DOHH2 (cell line): ENCODE measurements at regions not wholly inside any gene's neighbourhood (a gene's known extent, or its start where the extent isn't known, plus 50 kb on each side); places are given as distances from the start of the nearest gene placed in this dataset.

Experiments
- EZH2phosphoT487 ChIP-seq: fragments of 200-600 bp; sonication (generic); IDR thresholded peaks from 2 replicates; pipeline ENCODE4 v1.6.1; 2017; ENCODE audit warnings: borderline replicate concordance, mild to moderate bottlenecking, antibody characterized with exemption, low read length, moderate library complexity, mixed read lengths
- TF ChIP-seq, protein P1 (sequence below): fragments of 200-600 bp; sonication (generic); IDR thresholded peaks from one replicate; pipeline ENCODE4 v1.5.1; 2014; ENCODE audit warnings: antibody characterized with exemption, mild to moderate bottlenecking, low read depth, low read length; ENCODE audit not compliant: poor library complexity, severe bottlenecking

- TF ChIP-seq, protein P1, sequence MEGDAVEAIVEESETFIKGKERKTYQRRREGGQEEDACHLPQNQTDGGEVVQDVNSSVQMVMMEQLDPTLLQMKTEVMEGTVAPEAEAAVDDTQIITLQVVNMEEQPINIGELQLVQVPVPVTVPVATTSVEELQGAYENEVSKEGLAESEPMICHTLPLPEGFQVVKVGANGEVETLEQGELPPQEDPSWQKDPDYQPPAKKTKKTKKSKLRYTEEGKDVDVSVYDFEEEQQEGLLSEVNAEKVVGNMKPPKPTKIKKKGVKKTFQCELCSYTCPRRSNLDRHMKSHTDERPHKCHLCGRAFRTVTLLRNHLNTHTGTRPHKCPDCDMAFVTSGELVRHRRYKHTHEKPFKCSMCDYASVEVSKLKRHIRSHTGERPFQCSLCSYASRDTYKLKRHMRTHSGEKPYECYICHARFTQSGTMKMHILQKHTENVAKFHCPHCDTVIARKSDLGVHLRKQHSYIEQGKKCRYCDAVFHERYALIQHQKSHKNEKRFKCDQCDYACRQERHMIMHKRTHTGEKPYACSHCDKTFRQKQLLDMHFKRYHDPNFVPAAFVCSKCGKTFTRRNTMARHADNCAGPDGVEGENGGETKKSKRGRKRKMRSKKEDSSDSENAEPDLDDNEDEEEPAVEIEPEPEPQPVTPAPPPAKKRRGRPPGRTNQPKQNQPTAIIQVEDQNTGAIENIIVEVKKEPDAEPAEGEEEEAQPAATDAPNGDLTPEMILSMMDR = no peak
- TF ChIP-seq EZH2phosphoT487 = no peak
Measured at GRCh38 chr2:57209799-57210198, 836.8 kb upstream of the VRK2 start.
